HG02840 (cell line): ENCODE measurements at regions not wholly inside any gene's neighbourhood (a gene's known extent, or its start where the extent isn't known, plus 50 kb on each side); places are given as distances from the start of the nearest gene placed in this dataset.

ENCODE experiments used
- ATAC-seq: cut with Tn5 transposase; IDR thresholded peaks from one replicate; pipeline ENCODE4 v1.9.1; 2021; ENCODE audit warnings: mild to moderate bottlenecking, moderate library complexity, moderate number of reproducible peaks; ENCODE audit not compliant: unreplicated experiment, low FRiP score

GRCh38 chr12:67794161-67794560, 145.6 kb downstream of the DYRK2 start:
- ATAC-seq, result no peak

- no peak for ATAC-seq
Observed at GRCh38 chr12:67795236-67795635, 146.7 kb downstream of the DYRK2 start.

GRCh38 chr12:67797185-67797741, 148.7 kb downstream of the DYRK2 start:
- no peak for ATAC-seq

- ATAC-seq, result no peak
Observed at GRCh38 chr12:67797753-67798152, 149.2 kb downstream of the DYRK2 start.

- ATAC-seq, result no peak
Observed at GRCh38 chr12:67798768-67799167, 150.2 kb downstream of the DYRK2 start.

- no peak for ATAC-seq
Observed at GRCh38 chr12:67802731-67803130, 154.2 kb downstream of the DYRK2 start.

GRCh38 chr12:67803278-67803993, 154.9 kb downstream of the DYRK2 start:
- ATAC-seq, result no peak

- no peak for ATAC-seq
Observed at GRCh38 chr12:67804168-67804567, 155.6 kb downstream of the DYRK2 start.

- no peak for ATAC-seq
Observed at GRCh38 chr12:67807814-67808213, 159.3 kb downstream of the DYRK2 start.

- no peak for ATAC-seq
Observed at GRCh38 chr12:67810166-67810565, 161.6 kb downstream of the DYRK2 start.

GRCh38 chr12:67811437-67812361, 163.2 kb downstream of the DYRK2 start:
- no peak for ATAC-seq

GRCh38 chr12:67813456-67813904, 164.9 kb downstream of the DYRK2 start:
- no peak for ATAC-seq

- no peak for ATAC-seq
Observed at GRCh38 chr12:67816269-67816668, 167.7 kb downstream of the DYRK2 start.

- ATAC-seq, result no peak
Observed at GRCh38 chr12:67818459-67818903, 169.9 kb downstream of the DYRK2 start.

- no peak for ATAC-seq
Observed at GRCh38 chr12:67819902-67820301, 169.3 kb upstream of the IFNG-AS1 start.

- ATAC-seq, result no peak
Observed at GRCh38 chr12:67820694-67821093, 168.6 kb upstream of the IFNG-AS1 start.

- no peak for ATAC-seq
Observed at GRCh38 chr12:67822826-67823225, 166.4 kb upstream of the IFNG-AS1 start.

- ATAC-seq, result no peak
Observed at GRCh38 chr12:67826148-67826547, 163.1 kb upstream of the IFNG-AS1 start.

- no peak for ATAC-seq
Observed at GRCh38 chr12:67826946-67827720, 162.1 kb upstream of the IFNG-AS1 start.

GRCh38 chr12:67827820-67828383, 161.3 kb upstream of the IFNG-AS1 start:
- ATAC-seq, result no peak
